ENCODE measurements at regions not wholly inside any gene's neighbourhood (a gene's known extent, or its start where the extent isn't known, plus 50 kb on each side); places are given as distances from the start of the nearest gene placed in this dataset.

GRCh38 chr18:2168022-2168421 lies 403.3 kb downstream of the METTL4 start:
- no peak for TF ChIP-seq CTCF (conservative IDR thresholded peaks at IDR 0.05; ENCODE audit: low read depth, low read length)
- no peak for DNase-seq (ENCODE audit: low read depth)

DNA sequence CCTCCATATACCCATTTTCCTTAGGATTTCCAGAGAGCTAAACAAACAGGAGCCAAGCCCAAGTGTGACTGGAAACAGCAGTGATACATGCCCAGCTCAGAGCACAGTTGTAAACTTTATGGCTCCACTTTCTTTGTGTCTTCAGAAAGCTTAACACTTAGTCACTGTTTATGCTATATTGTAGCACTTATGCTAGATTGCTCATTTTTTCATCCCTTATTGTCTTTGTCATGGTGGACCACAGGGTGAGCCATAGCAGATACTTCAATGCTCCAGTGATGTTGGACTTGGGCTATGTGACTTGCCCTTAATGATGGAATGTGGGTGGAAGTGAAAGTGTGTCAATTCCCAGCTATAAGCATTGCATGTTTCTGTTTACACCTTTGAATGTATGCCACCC lies 401.6 kb downstream of the METTL4 start:
- no peak for TF ChIP-seq CTCF (conservative IDR thresholded peaks at IDR 0.05; ENCODE audit: low read depth, low read length)
- no peak for DNase-seq (ENCODE audit: low read depth)
- no peak overlapping the region for H3K4me3 ChIP-seq (ENCODE audit: low read length)

More at GRCh38 chr18:2168022-2168421, 403.3 kb downstream of the METTL4 start:
- H3K4me3 ChIP-seq (ENCODE audit: low read length) = no peak overlapping the region

- H3K4me3 ChIP-seq (ENCODE audit: low read length) = no peak overlapping the region
- no peak for TF ChIP-seq CTCF (conservative IDR thresholded peaks at IDR 0.05; ENCODE audit: low read depth, low read length)
- DNase-seq (ENCODE audit: low read depth) = no peak
Measured at GRCh38 chr18:2171840-2172625, 399.3 kb downstream of the METTL4 start.

DNA sequence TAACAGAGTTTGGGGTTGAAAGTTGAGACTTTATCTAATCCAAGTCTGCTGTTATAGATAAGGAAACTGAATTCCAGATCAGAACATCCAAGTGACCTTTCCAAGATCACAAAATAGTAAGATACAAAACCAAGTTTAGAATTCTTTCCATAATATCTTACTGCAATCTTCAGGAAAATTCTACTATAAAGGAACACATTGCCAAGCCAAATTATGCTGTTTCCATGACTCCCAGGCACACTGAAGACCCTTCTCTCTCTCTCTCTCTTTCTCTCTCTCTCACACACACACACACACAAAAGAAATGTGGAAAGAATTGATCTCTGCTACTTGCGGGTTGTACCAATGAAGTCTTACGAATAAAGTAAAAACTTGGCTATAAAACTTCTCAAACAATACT lies 398.4 kb downstream of the METTL4 start:
- DNase-seq (ENCODE audit: low read depth) = no peak
- no peak for TF ChIP-seq CTCF (conservative IDR thresholded peaks at IDR 0.05; ENCODE audit: low read depth, low read length)
- H3K4me3 ChIP-seq (ENCODE audit: low read length) = no peak overlapping the region

- no peak for TF ChIP-seq CTCF (conservative IDR thresholded peaks at IDR 0.05; ENCODE audit: low read depth, low read length)
- peak; percentile 89 for DNase-seq (ENCODE audit: low read depth)
- H3K4me3 ChIP-seq (ENCODE audit: low read length) = no peak overlapping the region
Measured at GRCh38 chr18:2173486-2173885, 397.8 kb downstream of the METTL4 start.

DNA sequence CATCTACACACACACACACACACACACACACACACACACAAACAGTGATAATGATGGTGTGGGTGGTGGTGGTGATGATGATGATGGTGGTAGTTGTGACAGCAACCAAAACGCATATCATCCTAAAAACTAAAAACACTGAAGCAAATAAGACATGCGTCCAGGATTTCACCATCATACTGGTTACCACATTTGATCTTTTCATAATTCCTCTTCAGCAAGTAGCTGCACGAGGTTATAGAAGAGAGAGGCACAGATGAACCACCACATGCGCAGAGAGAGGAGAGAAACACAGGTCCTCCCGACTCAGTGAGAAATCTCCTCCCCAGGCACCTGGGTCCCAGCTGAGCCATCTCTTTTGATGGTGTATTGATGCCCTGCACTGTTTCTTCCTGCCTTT lies 393.3 kb downstream of the METTL4 start:
- no peak for DNase-seq (ENCODE audit: low read depth)
- no peak for TF ChIP-seq CTCF (conservative IDR thresholded peaks at IDR 0.05; ENCODE audit: low read depth, low read length)

GRCh38 chr18:2179498-2180183 lies 391.7 kb downstream of the METTL4 start:
- DNase-seq (ENCODE audit: low read depth) = no peak
- no peak overlapping the region for H3K4me3 ChIP-seq (ENCODE audit: low read length)
- no peak for TF ChIP-seq CTCF (conservative IDR thresholded peaks at IDR 0.05; ENCODE audit: low read depth, low read length)

More for the DNA sequence above, 393.3 kb downstream of the METTL4 start:
- H3K4me3 ChIP-seq (ENCODE audit: low read length) = no peak overlapping the region

All from retinal pigment epithelial cell (primary cell).